ENCODE measurements at regions not wholly inside any gene's neighbourhood (a gene's known extent, or its start where the extent isn't known, plus 50 kb on each side); places are given as distances from the start of the nearest gene placed in this dataset.
A peak's percentile ranks its signal among the peaks of the same experiment; 100 is the strongest.

- WGBS, result no CpG with 5 or more reads among the region's 2 CpGs
- H2BK5ac ChIP-seq (ENCODE audit: low read depth, low read length, poor library complexity, severe bottlenecking), result no peak overlapping the region
- H2BK12ac ChIP-seq (ENCODE audit: low read length in 2 of 2), result no peak overlapping the region
- no peak overlapping the region for H3K4ac ChIP-seq (ENCODE audit: low read depth in 1 of 2, low read length in 2 of 2)
- H3K27ac ChIP-seq (ENCODE audit: low read length, poor library complexity, severe bottlenecking), result no peak overlapping the region
- no peak overlapping the region for H2AFZ ChIP-seq (ENCODE audit: low read depth, low read length)
- DNase-seq, result no peak
- no peak overlapping the region for H2BK15ac ChIP-seq (ENCODE audit: low read depth, poor library complexity, severe bottlenecking)
- H3K27me3 ChIP-seq (ENCODE audit: control insufficient read depth in 1 of 2, insufficient read depth in 1 of 2, low read length in 2 of 2), result no peaks in the 10 kb centered on the region
- no peak overlapping the region for H4K91ac ChIP-seq (ENCODE audit: low read length)
- H2BK120ac ChIP-seq (ENCODE audit: low read depth, low read length), result no peak overlapping the region
- no peaks in the 10 kb centered on the region for H3K36me3 ChIP-seq (ENCODE audit: control insufficient read depth in 1 of 2, insufficient read depth in 2 of 2, low read depth in 1 of 2, low read length in 2 of 2)
- no peak overlapping the region for H3K14ac ChIP-seq (ENCODE audit: low read length in 2 of 2)
- H4K8ac ChIP-seq (ENCODE audit: low read length), result no peak overlapping the region
- H3K79me1 ChIP-seq (replicated peaks; ENCODE audit: low read length, poor library complexity, severe bottlenecking), result no peaks in the 10 kb centered on the region
- H3K4me2 ChIP-seq (ENCODE audit: low read length, poor library complexity, severe bottlenecking), result no peak overlapping the region
- no peak overlapping the region for H3K18ac ChIP-seq (ENCODE audit: low read depth in 1 of 2, low read length in 2 of 2)
- H3K23ac ChIP-seq (ENCODE audit: low read length in 2 of 2), result no peak overlapping the region
- no peaks in the 10 kb centered on the region for H3K4me1 ChIP-seq (ENCODE audit: control insufficient read depth, insufficient read depth, low read depth, low read length)
- no peak overlapping the region for H3K4me3 ChIP-seq (ENCODE audit: insufficient read depth in 1 of 2, low read depth in 1 of 2, low read length in 2 of 2)
- no peaks in the 10 kb centered on the region for H3K9me3 ChIP-seq (ENCODE audit: control insufficient read depth, low read length)
- no peak overlapping the region for H3K9ac ChIP-seq (ENCODE audit: low read length)
- H2AK5ac ChIP-seq (ENCODE audit: low read length, severe bottlenecking), result no peak overlapping the region
Measured at GRCh38 chr18:43914018-43914417, 636.7 kb upstream of the SYT4 start.

- Histone ChIP-seq H3K79me1 (replicated peaks; ENCODE audit: low read length, poor library complexity, severe bottlenecking) (no peaks in the 10 kb centered on the region), H4K91ac (ENCODE audit: low read length) (no peak overlapping the region), H2BK5ac (ENCODE audit: low read depth, low read length, poor library complexity, severe bottlenecking) (no peak overlapping the region), H3K23ac (ENCODE audit: low read length in 2 of 2) (no peak overlapping the region), H4K8ac (ENCODE audit: low read length) (no peak overlapping the region), H3K4me1 (ENCODE audit: control insufficient read depth, insufficient read depth, low read depth, low read length) (no peaks in the 10 kb centered on the region), H3K14ac (ENCODE audit: low read length in 2 of 2) (no peak overlapping the region), H3K9ac (ENCODE audit: low read length) (no peak overlapping the region), H3K4me2 (ENCODE audit: low read length, poor library complexity, severe bottlenecking) (no peak overlapping the region), H2AFZ (ENCODE audit: low read depth, low read length) (no peak overlapping the region), H2BK120ac (ENCODE audit: low read depth, low read length) (no peak overlapping the region), H3K4ac (ENCODE audit: low read depth in 1 of 2, low read length in 2 of 2) (no peak overlapping the region), H2BK15ac (ENCODE audit: low read depth, poor library complexity, severe bottlenecking) (no peak overlapping the region), H2BK12ac (ENCODE audit: low read length in 2 of 2) (no peak overlapping the region), H3K9me3 (ENCODE audit: control insufficient read depth, low read length) (no peaks in the 10 kb centered on the region), H3K27me3 (ENCODE audit: control insufficient read depth in 1 of 2, insufficient read depth in 1 of 2, low read length in 2 of 2) (no peaks in the 10 kb centered on the region), H3K18ac (ENCODE audit: low read depth in 1 of 2, low read length in 2 of 2) (no peak overlapping the region), H3K4me3 (ENCODE audit: insufficient read depth in 1 of 2, low read depth in 1 of 2, low read length in 2 of 2) (no peak overlapping the region), H2AK5ac (ENCODE audit: low read length, severe bottlenecking) (no peak overlapping the region), H3K36me3 (ENCODE audit: control insufficient read depth in 1 of 2, insufficient read depth in 2 of 2, low read depth in 1 of 2, low read length in 2 of 2) (no peaks in the 10 kb centered on the region), H3K27ac (ENCODE audit: low read length, poor library complexity, severe bottlenecking) (no peak overlapping the region)
- WGBS, result 80% methylated on average over 1 of the region's 3 CpGs
- no peak for DNase-seq
Measured at GRCh38 chr18:43916984-43917383, 639.7 kb upstream of the SYT4 start.

- Histone ChIP-seq H3K18ac (ENCODE audit: low read depth in 1 of 2, low read length in 2 of 2) (no peak overlapping the region), H3K4me2 (ENCODE audit: low read length, poor library complexity, severe bottlenecking) (no peak overlapping the region), H2BK12ac (ENCODE audit: low read length in 2 of 2) (no peak overlapping the region), H3K4me3 (ENCODE audit: insufficient read depth in 1 of 2, low read depth in 1 of 2, low read length in 2 of 2) (no peak overlapping the region), H2BK5ac (ENCODE audit: low read depth, low read length, poor library complexity, severe bottlenecking) (no peak overlapping the region), H4K8ac (ENCODE audit: low read length) (no peak overlapping the region), H3K27me3 (ENCODE audit: control insufficient read depth in 1 of 2, insufficient read depth in 1 of 2, low read length in 2 of 2) (no peaks in the 10 kb centered on the region), H3K4ac (ENCODE audit: low read depth in 1 of 2, low read length in 2 of 2) (no peak overlapping the region), H4K91ac (ENCODE audit: low read length) (no peak overlapping the region), H3K23ac (ENCODE audit: low read length in 2 of 2) (no peak overlapping the region), H3K36me3 (ENCODE audit: control insufficient read depth in 1 of 2, insufficient read depth in 2 of 2, low read depth in 1 of 2, low read length in 2 of 2) (no peaks in the 10 kb centered on the region), H2AFZ (ENCODE audit: low read depth, low read length) (no peak overlapping the region), H2BK15ac (ENCODE audit: low read depth, poor library complexity, severe bottlenecking) (no peak overlapping the region), H3K27ac (ENCODE audit: low read length, poor library complexity, severe bottlenecking) (no peak overlapping the region), H3K9me3 (ENCODE audit: control insufficient read depth, low read length) (no peaks in the 10 kb centered on the region), H3K14ac (ENCODE audit: low read length in 2 of 2) (no peak overlapping the region), H3K79me1 (replicated peaks; ENCODE audit: low read length, poor library complexity, severe bottlenecking) (no peaks in the 10 kb centered on the region), H2BK120ac (ENCODE audit: low read depth, low read length) (no peak overlapping the region), H2AK5ac (ENCODE audit: low read length, severe bottlenecking) (no peak overlapping the region), H3K9ac (ENCODE audit: low read length) (no peak overlapping the region), H3K4me1 (ENCODE audit: control insufficient read depth, insufficient read depth, low read depth, low read length) (no peaks in the 10 kb centered on the region)
- WGBS, result 97% methylated on average over 4 of the region's 5 CpGs
- DNase-seq, result no peak
Measured at GRCh38 chr18:43917520-43917919, 640.2 kb upstream of the SYT4 start.

- Histone ChIP-seq H2BK120ac (ENCODE audit: low read depth, low read length) (no peak overlapping the region), H4K8ac (ENCODE audit: low read length) (peak overlapping the region; percentile 49), H4K91ac (ENCODE audit: low read length) (no peak overlapping the region), H3K23ac (ENCODE audit: low read length in 2 of 2) (no peak overlapping the region), H3K79me1 (replicated peaks; ENCODE audit: low read length, poor library complexity, severe bottlenecking) (no peaks in the 10 kb centered on the region), H3K4me1 (ENCODE audit: control insufficient read depth, insufficient read depth, low read depth, low read length) (no peaks in the 10 kb centered on the region), H2AFZ (ENCODE audit: low read depth, low read length) (no peak overlapping the region), H2AK5ac (ENCODE audit: low read length, severe bottlenecking) (no peak overlapping the region), H3K4me2 (ENCODE audit: low read length, poor library complexity, severe bottlenecking) (no peak overlapping the region), H3K27me3 (ENCODE audit: control insufficient read depth in 1 of 2, insufficient read depth in 1 of 2, low read length in 2 of 2) (no peaks in the 10 kb centered on the region), H3K9me3 (ENCODE audit: control insufficient read depth, low read length) (no peaks in the 10 kb centered on the region), H2BK12ac (ENCODE audit: low read length in 2 of 2) (no peak overlapping the region), H3K36me3 (ENCODE audit: control insufficient read depth in 1 of 2, insufficient read depth in 2 of 2, low read depth in 1 of 2, low read length in 2 of 2) (peaks cover 0 to 5% of the 10 kb centered on the region in 2 experiments), H3K4me3 (ENCODE audit: insufficient read depth in 1 of 2, low read depth in 1 of 2, low read length in 2 of 2) (no peak overlapping the region), H3K9ac (ENCODE audit: low read length) (no peak overlapping the region), H3K4ac (ENCODE audit: low read depth in 1 of 2, low read length in 2 of 2) (no peak overlapping the region), H3K14ac (ENCODE audit: low read length in 2 of 2) (no peak overlapping the region), H2BK15ac (ENCODE audit: low read depth, poor library complexity, severe bottlenecking) (no peak overlapping the region), H3K27ac (ENCODE audit: low read length, poor library complexity, severe bottlenecking) (no peak overlapping the region), H2BK5ac (ENCODE audit: low read depth, low read length, poor library complexity, severe bottlenecking) (no peak overlapping the region), H3K18ac (ENCODE audit: low read depth in 1 of 2, low read length in 2 of 2) (peak overlapping the region in 1 of 2 experiments; percentile 81)
- no peak for DNase-seq
Measured at GRCh38 chr18:43919551-43919950, 642.3 kb upstream of the SYT4 start.
